Vagina (tissue), 2 donors: ENCODE measurements at regions not wholly inside any gene's neighbourhood (a gene's known extent, or its start where the extent isn't known, plus 50 kb on each side); places are given as distances from the start of the nearest gene placed in this dataset.

Experiments
- CTCF ChIP-seq, 3 experiments: fragments of 450-650 bp in 2 of 3; fragments of 200-600 bp in 1 of 3; sonication (generic) in 1 of 3; IDR thresholded peaks; one replicate each; pipeline ENCODE4 v1.5.1; 2017 to 2019; ENCODE audit warnings: antibody characterized with exemption in 3 of 3, mild to moderate bottlenecking in 2 of 3, moderate library complexity in 2 of 3
- POLR2A ChIP-seq, 2 donors: fragments of 450-650 bp; IDR thresholded peaks; one replicate each; pipeline ENCODE4 v1.6.1; 2017; ENCODE audit warnings: antibody characterized with exemption in 2 of 2, mild to moderate bottlenecking in 2 of 2, moderate library complexity in 2 of 2
- POLR2AphosphoS5 ChIP-seq, 2 donors: sonication (generic); formaldehyde crosslinking; IDR thresholded peaks; one replicate each; pipeline ENCODE4 v1.9.0; 2017; ENCODE audit warnings: antibody characterized with exemption in 2 of 2, mild to moderate bottlenecking in 2 of 2, low read depth in 1 of 2; ENCODE audit not compliant: insufficient read depth in 1 of 2

- no peak for TF ChIP-seq POLR2AphosphoS5 (IDR thresholded peaks at IDR 0.05; ENCODE audit: insufficient read depth in 1 of 2, low read depth in 1 of 2)
- TF ChIP-seq CTCF (IDR thresholded peaks at IDR 0.05), result no peak
- TF ChIP-seq POLR2A (IDR thresholded peaks at IDR 0.05), result no peak
Measured at GRCh38 chr5:159735036-159735435, 181.2 kb upstream of the ADRA1B start.
